Epithelial cell of esophagus (primary cell): ENCODE measurements at regions not wholly inside any gene's neighbourhood (a gene's known extent, or its start where the extent isn't known, plus 50 kb on each side); places are given as distances from the start of the nearest gene placed in this dataset.
A peak's percentile ranks its signal among the peaks of the same experiment; 100 is the strongest.

ENCODE experiments used
- DNase-seq: peaks from one replicate; pipeline ENCODE4 v3.0.0; 2010; ENCODE audit warnings: low read depth
- H3K4me3 ChIP-seq: 2 replicates; pipeline ENCODE4 v1.5.1; 2011; ENCODE audit warnings: mild to moderate bottlenecking, low read length, control low read depth
- TF ChIP-seq, protein P1 (sequence below): IDR thresholded peaks from 2 replicates; pipeline ENCODE4 v1.5.1; 2011; ENCODE audit warnings: low read depth, mild to moderate bottlenecking, low read length, control low read depth, inconsistent platforms; ENCODE audit not compliant: insufficient read depth; ENCODE audit errors: missing control alignments

DNA sequence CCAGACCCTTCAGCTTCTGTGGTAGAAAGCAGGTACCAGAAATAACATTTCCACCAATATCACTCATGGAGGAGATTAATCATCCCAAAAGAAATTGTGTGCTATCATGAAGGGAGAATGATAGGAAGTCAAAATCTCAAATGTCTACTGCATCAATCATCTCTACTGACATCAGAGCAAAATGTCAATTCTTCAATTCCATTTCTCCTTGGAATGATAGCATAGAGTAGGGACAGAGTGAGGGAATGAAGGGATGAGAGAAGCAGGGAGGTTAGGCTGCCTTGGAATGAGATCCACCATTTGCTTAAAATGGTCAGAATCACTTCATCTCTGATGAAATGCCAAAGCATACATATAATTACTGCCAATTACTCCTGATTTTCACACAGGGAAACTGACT lies 371.8 kb upstream of the ACVR2A start:
- TF ChIP-seq, protein P1, sequence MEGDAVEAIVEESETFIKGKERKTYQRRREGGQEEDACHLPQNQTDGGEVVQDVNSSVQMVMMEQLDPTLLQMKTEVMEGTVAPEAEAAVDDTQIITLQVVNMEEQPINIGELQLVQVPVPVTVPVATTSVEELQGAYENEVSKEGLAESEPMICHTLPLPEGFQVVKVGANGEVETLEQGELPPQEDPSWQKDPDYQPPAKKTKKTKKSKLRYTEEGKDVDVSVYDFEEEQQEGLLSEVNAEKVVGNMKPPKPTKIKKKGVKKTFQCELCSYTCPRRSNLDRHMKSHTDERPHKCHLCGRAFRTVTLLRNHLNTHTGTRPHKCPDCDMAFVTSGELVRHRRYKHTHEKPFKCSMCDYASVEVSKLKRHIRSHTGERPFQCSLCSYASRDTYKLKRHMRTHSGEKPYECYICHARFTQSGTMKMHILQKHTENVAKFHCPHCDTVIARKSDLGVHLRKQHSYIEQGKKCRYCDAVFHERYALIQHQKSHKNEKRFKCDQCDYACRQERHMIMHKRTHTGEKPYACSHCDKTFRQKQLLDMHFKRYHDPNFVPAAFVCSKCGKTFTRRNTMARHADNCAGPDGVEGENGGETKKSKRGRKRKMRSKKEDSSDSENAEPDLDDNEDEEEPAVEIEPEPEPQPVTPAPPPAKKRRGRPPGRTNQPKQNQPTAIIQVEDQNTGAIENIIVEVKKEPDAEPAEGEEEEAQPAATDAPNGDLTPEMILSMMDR = no peak
- no peak for DNase-seq
- no peak overlapping the region for H3K4me3 ChIP-seq

DNA sequence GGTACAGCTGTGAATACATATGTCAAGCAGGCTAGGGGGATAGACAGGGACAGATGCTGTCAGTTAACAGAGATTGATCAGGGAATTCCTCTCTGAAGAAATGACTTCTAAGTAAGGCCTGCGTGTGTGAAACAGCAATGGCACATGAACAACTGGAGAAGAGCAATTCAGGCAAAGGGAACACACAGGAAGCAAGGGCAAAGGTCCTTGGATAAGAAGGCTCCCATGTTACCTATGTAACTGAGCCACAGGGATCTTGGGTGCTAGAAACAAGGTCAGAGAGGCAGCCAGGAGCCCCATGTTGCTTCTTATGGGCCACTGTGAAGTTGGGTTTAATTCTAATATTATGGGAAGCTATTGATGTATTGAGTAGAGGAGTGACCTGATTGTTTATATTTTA lies 373.7 kb upstream of the ACVR2A start:
- TF ChIP-seq, protein P1 = no peak
- no peak overlapping the region for H3K4me3 ChIP-seq
- DNase-seq = no peak

DNA sequence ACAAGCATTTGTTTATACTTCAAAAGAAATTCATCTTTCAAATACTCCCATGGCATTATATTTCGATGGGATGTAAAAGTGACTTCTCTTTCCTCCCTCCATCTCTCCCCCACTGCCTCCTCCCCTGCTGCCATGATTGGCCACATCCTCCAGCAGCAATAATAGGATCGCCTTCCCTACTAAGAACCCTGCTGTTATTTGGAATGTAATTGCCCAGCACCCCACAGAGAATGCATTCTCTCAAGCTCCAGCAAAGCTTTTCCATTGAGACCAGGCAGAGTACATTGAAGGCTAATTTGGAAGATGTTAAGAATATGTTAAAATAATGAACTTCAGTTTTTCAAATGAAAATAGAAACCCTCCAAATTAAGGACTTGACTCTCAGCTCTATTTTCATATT lies 375.4 kb upstream of the ACVR2A start:
- DNase-seq = no peak
- no peak overlapping the region for H3K4me3 ChIP-seq
- TF ChIP-seq, protein P1 = no peak

DNA sequence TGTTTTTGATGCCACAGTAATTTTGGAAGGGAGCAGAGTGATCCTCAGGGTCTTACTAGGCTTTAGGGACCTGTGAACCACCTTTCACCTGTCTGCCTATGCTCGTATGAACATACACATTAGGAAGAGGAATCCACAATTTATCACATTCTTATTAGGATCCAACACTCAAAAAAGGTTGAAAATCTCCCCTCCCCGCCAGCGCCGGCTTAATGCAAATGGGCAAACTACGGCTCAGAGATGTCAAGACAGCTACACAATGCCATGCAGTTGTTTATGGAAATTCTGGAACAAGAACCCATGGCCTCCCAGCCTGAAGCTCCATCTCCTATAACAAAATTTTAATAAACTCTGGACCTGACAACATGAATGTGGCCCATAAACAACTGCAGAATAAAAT lies 375.9 kb upstream of the ACVR2A start:
- DNase-seq = no peak
- TF ChIP-seq, protein P1 = no peak
- H3K4me3 ChIP-seq = no peak overlapping the region

DNA sequence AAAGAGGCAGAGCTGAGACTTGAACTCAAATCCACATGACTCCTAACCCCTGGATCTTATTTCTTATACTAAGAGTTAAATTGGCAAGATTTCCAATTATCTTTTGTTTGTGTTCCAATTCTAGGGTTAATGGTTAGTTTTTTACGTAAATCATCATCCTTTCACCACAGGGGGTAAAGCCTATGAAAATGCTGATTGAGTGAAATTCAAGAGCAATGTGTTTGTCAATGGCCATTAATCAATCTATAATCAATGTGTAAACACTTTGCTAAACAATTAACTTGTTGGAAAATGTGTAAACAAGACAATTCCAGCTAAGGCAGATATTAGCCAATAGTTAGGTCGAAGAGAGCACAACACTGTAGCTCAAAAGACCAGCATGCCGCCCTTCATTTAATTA lies 376.5 kb upstream of the ACVR2A start:
- TF ChIP-seq, protein P1 = no peak
- no peak overlapping the region for H3K4me3 ChIP-seq
- DNase-seq = no peak

DNA sequence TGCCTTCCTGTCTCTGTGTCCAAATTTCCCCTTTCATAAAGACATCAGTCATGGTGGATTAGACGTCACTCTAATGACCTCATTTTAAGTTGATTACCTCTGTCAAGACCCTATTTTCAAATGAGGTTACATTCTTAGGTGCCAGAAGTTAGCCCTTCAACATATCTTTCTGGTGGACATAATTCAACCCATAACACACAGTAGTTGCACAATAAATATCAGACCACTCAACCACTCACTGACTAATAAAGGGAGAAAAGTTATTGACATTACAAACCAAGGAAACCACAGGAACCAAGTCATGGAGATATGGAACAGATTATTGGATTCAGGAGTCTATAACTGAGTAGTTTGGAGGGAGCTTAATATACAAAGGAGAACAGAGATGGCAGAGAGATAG lies 377.4 kb upstream of the ACVR2A start:
- no peak overlapping the region for H3K4me3 ChIP-seq
- TF ChIP-seq, protein P1 = no peak
- DNase-seq = no peak

DNA sequence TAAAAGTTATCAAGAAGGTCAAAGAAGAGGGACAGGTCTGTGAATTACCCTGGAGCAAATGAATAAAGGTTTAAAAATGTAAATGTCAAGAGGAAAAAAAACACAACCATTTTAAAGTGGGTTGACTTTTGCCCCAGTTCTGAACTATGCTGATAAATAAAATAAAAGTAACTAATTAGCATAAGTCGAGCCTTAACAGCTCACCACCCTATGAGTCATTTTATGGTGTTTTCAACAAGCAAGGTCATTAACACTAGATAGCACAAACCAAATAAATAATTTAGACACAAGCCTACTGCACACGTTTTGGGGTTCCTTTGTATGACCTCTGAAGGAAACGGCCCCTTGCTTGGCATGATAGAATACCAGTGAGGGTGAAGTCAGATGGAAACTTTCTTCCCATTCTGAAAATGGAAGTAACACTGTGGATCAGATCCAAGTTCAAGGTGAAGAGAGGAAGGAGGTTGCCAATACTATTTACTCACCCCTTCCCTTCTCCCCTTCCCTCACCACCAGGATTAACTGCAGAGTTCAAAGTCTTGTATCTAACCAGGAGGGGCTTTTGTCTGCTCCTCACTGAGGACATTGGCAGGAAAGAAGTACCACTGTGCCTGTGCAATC lies 380.0 kb upstream of the ACVR2A start:
- TF ChIP-seq, protein P1 = no peak
- peak; percentile 72 for DNase-seq

More for the DNA sequence above, 380.0 kb upstream of the ACVR2A start:
- H3K4me3 ChIP-seq = no peak overlapping the region
